Kidney (tissue), 13 donors: ENCODE measurements at regions not wholly inside any gene's neighbourhood (a gene's known extent, or its start where the extent isn't known, plus 50 kb on each side); places are given as distances from the start of the nearest gene placed in this dataset.
"Not testable (repeated sequence)": the region's sequence is repeated elsewhere in the genome, so short reads cannot be mapped to it uniquely, and the experiment has no call there.

Experiments
- DNase-seq, 5 donors: peaks; one replicate each; pipeline ENCODE4 v3.0.0-alpha.2; 2013 to 2020
- FAIRE-seq: peaks from 2 replicates; lab custom pipeline; 2012; peaks lifted over from hg19 to GRCh38; lab: Jason Lieb, UNC
- H3K27ac ChIP-seq, 2 donors: one replicate each; pipeline ENCODE4 v1.7.0; 2013; ENCODE audit warnings: low read depth in 2 of 2, low read length in 2 of 2, inconsistent platforms in 1 of 2
- H3K27me3 ChIP-seq: one replicate; pipeline ENCODE4 v1.7.1; 2013; ENCODE audit warnings: low read length, inconsistent platforms; ENCODE audit not compliant: control insufficient read depth, insufficient read depth
- H3K36me3 ChIP-seq, 3 donors: one replicate each; pipeline versions ENCODE4 v1.7.0 to v1.7.1; 2013; ENCODE audit warnings: low read length in 3 of 3, control low read depth in 1 of 3, inconsistent platforms in 1 of 3; ENCODE audit not compliant: insufficient read depth in 3 of 3, control insufficient read depth in 2 of 3
- H3K4me1 ChIP-seq, 3 donors: one replicate each; pipeline versions ENCODE4 v1.7.0 to v1.7.1; 2013; ENCODE audit warnings: low read length in 3 of 3, inconsistent platforms in 1 of 3, low read depth in 1 of 3; ENCODE audit not compliant: control insufficient read depth in 2 of 3, insufficient read depth in 2 of 3
- H3K4me3 ChIP-seq, 3 donors: one replicate each; pipeline versions ENCODE4 v1.7.0 to v1.8.1; 2013; ENCODE audit warnings: low read length in 3 of 3, control low read depth in 1 of 3, inconsistent platforms in 1 of 3
- H3K9ac ChIP-seq, 3 donors: one replicate each; pipeline versions ENCODE4 v1.7.0 to v1.7.1; 2013; ENCODE audit warnings: low read length in 3 of 3, control low read depth in 1 of 3, inconsistent platforms in 1 of 3
- H3K9me3 ChIP-seq, 3 donors: one replicate each; pipeline versions ENCODE4 v1.7.0 to v1.7.1; 2013; ENCODE audit warnings: low read length in 3 of 3, control low read depth in 1 of 3, inconsistent platforms in 1 of 3; ENCODE audit not compliant: control insufficient read depth in 2 of 3, insufficient read depth in 1 of 3
- intact Hi-C: fragments of 100-400 bp; cut with DNase I; formaldehyde crosslinking; loops from one replicate; pipeline ENCODE4 v1.11.1; 2022
- TF ChIP-seq, protein P1 (sequence below): IDR thresholded peaks from 3 replicates; pipeline ENCODE4 v1.5.1; 2012; ENCODE audit warnings: mild to moderate bottlenecking, moderate library complexity, borderline replicate concordance; ENCODE audit not compliant: insufficient read depth; ENCODE audit errors: extremely low read depth
- donor health status: control.
- donor health status: control.
- donor health status: control.
- donor health status: control.
- donor health status: control.
- donor health status: DM: yes; HTN: yes; CAD: no.
- donor health status: Normal renal cell carcinoma (clear cell type).

DNA sequence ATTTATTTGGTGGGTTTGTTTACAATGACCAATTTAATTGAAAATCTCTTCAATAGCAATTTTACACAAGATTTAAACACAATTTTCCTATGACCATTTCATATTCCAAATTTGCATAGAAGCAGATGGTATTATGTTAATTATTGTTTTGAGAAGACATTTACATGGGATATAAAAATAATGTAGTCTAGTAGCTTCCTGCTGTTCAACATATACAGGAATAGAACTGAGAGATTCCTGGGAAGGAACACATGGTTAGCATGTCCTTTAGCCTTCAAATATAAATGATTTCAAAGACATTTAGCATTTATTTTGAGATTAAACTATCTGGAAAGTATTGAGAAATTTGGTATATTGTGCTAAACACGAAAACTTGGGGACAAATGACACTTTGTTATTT is 129.6 kb downstream of the KCNE4 start:
- Histone ChIP-seq H3K9ac (no peak overlapping the region), H3K27me3 (no peaks in the 10 kb centered on the region), H3K4me1 (no peaks in the 10 kb centered on the region), H3K4me3 (no peak overlapping the region), H3K27ac (no peak overlapping the region), H3K36me3 (no peaks in the 10 kb centered on the region), H3K9me3 (no peaks in the 10 kb centered on the region)
- FAIRE-seq = no peak
- DNase-seq = no peak
- TF ChIP-seq, protein P1, sequence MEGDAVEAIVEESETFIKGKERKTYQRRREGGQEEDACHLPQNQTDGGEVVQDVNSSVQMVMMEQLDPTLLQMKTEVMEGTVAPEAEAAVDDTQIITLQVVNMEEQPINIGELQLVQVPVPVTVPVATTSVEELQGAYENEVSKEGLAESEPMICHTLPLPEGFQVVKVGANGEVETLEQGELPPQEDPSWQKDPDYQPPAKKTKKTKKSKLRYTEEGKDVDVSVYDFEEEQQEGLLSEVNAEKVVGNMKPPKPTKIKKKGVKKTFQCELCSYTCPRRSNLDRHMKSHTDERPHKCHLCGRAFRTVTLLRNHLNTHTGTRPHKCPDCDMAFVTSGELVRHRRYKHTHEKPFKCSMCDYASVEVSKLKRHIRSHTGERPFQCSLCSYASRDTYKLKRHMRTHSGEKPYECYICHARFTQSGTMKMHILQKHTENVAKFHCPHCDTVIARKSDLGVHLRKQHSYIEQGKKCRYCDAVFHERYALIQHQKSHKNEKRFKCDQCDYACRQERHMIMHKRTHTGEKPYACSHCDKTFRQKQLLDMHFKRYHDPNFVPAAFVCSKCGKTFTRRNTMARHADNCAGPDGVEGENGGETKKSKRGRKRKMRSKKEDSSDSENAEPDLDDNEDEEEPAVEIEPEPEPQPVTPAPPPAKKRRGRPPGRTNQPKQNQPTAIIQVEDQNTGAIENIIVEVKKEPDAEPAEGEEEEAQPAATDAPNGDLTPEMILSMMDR = no peak
- intact Hi-C loops = no loop called here

DNA sequence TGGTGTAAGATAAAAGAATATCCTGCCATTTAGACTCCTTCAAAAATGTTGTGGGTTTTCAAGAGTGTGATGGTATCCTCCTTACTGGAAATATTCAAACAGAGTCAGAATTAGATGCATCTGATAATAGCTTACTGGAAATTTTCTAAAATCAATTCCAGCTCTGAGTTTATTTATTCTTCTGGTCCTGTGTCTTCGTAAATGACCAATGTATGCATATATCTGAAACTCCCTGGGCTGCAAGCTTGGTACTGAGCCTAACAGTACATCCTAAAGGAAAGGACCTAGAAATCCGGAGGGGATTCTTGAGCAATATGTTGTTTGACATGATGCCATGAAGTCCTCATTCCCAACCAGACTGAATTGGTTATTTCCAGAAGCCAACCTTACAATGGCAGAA is 130.4 kb downstream of the KCNE4 start:
- no peak for FAIRE-seq
- H3K9me3 ChIP-seq = no peaks in the 10 kb centered on the region
- no peaks in the 10 kb centered on the region for H3K36me3 ChIP-seq
- no peak overlapping the region for H3K27ac ChIP-seq
- intact Hi-C loops = no loop called here
- no peak overlapping the region for H3K4me3 ChIP-seq
- H3K27me3 ChIP-seq = no peaks in the 10 kb centered on the region
- TF ChIP-seq, protein P1 = no peak
- no peaks in the 10 kb centered on the region for H3K4me1 ChIP-seq
- no peak for DNase-seq
- H3K9ac ChIP-seq = no peak overlapping the region

DNA sequence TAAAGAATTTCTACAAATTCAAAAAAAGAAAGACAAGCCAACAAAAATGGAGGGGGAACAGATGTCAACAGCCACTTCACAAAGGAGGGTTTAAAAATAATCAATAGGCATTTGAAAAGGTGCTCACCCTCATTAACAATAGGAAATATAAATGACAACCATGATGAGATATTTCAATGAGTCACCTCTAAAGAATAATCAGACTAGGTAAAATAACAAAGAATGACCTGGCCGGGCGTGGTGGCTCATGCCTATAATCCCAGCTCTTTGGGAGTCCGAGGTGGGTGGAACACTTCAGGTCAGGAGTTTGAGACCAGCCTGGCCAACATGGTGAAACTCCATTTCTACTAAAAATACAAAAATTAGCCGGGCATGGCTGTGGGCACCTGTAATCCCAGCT is 133.6 kb downstream of the KCNE4 start:
- Histone ChIP-seq H3K4me1 (no peaks in the 10 kb centered on the region), H3K4me3 (no peak overlapping the region), H3K36me3 (no peaks in the 10 kb centered on the region), H3K9ac (no peak overlapping the region), H3K27ac (no peak overlapping the region), H3K9me3 (no peaks in the 10 kb centered on the region), H3K27me3 (no peaks in the 10 kb centered on the region)
- intact Hi-C loops = no loop called here
- DNase-seq (no peak), FAIRE-seq (no peak)
- TF ChIP-seq, protein P1 = no peak

DNA sequence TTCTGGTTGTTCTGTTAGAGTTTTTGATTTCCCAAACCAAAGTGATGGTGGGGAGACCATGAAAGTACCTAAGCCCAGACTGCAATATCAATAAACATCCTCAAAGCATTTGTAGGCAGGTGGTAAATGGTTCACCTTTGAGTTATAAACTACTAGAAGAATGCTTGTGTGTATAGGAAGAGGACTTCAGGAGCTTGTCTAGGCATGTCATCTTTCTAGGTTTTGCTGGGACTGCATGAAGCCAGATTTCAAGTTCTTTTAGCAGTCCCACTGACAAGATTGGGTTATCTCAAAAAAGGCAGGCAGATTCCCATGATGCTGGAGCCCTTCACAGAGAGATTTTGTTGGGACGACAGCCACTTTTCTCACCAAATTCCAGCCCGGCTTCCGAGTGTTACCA is 135.3 kb downstream of the KCNE4 start:
- Histone ChIP-seq H3K9me3 (no peaks in the 10 kb centered on the region), H3K9ac (no peak overlapping the region), H3K4me1 (no peaks in the 10 kb centered on the region), H3K36me3 (no peaks in the 10 kb centered on the region), H3K27ac (no peak overlapping the region), H3K27me3 (no peaks in the 10 kb centered on the region), H3K4me3 (no peak overlapping the region)
- TF ChIP-seq, protein P1 = no peak
- DNase-seq (no peak), FAIRE-seq (no peak)
- intact Hi-C loops = no loop called here

DNA sequence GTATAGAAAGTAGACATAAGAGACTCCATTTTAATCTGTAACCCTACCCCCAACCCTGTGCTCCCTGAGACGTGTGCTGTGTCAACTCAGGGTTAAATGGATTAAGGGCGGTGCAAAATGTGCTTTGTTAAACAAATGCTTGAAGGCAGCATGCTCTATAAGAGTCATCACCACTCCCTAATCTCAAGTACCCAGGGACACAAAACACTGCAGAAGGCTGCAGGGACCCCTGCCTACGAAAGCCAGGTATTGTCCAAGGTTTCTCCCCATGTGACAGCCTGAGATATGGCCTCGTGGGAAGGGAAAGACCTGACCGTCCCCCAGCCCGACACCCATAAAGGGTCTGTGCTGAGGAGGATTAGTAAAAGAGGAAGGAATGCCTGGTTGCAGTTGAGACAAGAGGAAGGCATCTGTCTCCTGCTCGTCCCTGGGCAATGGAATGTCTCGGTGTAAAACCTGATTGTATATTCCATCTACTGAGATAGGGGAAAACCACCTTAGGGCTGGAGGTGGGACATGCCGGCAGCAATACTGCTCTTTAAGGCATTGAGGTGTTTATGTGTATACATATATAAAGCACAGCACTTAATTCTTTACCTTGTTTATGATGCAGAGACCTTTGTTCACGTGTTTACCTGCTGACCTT is 138.7 kb downstream of the KCNE4 start:
- H3K27me3 ChIP-seq, intact Hi-C loops, H3K9me3 ChIP-seq, H3K4me1 ChIP-seq, FAIRE-seq, H3K4me3 ChIP-seq, H3K27ac ChIP-seq, H3K36me3 ChIP-seq, DNase-seq, H3K9ac ChIP-seq: not testable (repeated sequence)
